HFFc6 (cell line): ENCODE measurements at regions not wholly inside any gene's neighbourhood (a gene's known extent, or its start where the extent isn't known, plus 50 kb on each side); places are given as distances from the start of the nearest gene placed in this dataset.

ENCODE experiments used
- DNase-seq: peaks from one replicate; pipeline ENCODE4 v3.0.0-alpha.2; 2018
- H3K27ac Mint-ChIP-seq: 2 replicates; pipeline ENCODE4 v1.8.0; 2020; ENCODE audit warnings: mild to moderate bottlenecking, mixed read lengths
- H3K27me3 Mint-ChIP-seq: 2 replicates; pipeline ENCODE4 v1.8.0; 2021; ENCODE audit warnings: mild to moderate bottlenecking, moderate library complexity, mixed read lengths; ENCODE audit not compliant: insufficient read depth
- H3K36me3 Mint-ChIP-seq: 2 replicates; pipeline ENCODE4 v1.8.0; 2021; ENCODE audit warnings: low read depth, mixed read lengths
- H3K4me1 Mint-ChIP-seq: 2 replicates; pipeline ENCODE4 v1.8.0; 2020; ENCODE audit warnings: low read depth, mixed read lengths
- H3K4me3 Mint-ChIP-seq: 2 replicates; pipeline ENCODE4 v1.8.0; 2020; ENCODE audit warnings: mild to moderate bottlenecking, moderate library complexity, mixed read lengths
- H3K9me3 Mint-ChIP-seq: 2 replicates; pipeline ENCODE4 v1.8.0; 2020; ENCODE audit warnings: mild to moderate bottlenecking, mixed read lengths
- TF ChIP-seq, protein P1 (sequence below): fragments of 200-600 bp; sonication (generic); IDR thresholded peaks from 2 replicates; pipeline ENCODE4 v1.5.0; 2021; ENCODE audit warnings: antibody characterized with exemption, mild to moderate bottlenecking

DNA sequence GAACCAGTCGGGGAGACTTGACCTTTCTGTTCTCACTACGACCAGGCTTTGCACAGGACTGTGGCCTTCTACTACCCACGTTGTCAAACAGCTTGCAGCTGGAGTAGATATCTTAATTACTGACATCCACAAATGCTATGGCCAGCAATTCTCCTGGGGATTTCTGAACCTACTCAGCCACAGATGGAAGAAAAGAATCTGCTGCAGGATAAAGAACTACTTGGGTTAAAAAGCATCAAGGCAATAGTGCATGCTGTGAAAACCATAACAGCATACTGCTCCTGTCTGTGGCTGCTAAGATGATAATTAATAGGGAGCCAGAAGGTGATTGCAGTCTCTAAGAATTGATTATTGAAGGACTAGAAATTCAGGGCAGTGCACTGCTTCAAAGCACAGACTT lies 859.2 kb upstream of the SEMA6D start:
- Mint-ChIP-seq H3K9me3 (peaks cover 45% of the 10 kb centered on the region), H3K36me3 (no peaks in the 10 kb centered on the region)
- DNase-seq: no peak

DNA sequence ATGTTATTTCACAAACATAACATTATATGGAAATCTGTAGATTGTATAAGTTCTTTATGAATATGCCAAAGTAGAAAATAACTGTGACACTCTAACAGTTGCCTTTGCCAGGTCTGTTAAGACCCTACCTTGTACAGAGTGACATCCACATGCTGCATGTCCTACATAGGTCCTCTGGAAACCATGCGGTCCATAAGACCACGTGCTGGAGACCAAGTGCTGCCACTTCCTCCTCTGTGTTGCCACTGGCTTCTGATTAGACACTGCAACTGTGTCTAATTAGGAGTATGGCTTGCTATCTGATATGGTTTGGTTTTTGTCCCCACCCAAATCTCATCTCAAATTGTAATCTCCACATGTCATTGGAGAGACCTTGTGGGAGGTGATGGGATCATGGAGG lies 855.5 kb upstream of the SEMA6D start:
- no peak overlapping the region for H3K4me3 Mint-ChIP-seq
- TF ChIP-seq, protein P1, sequence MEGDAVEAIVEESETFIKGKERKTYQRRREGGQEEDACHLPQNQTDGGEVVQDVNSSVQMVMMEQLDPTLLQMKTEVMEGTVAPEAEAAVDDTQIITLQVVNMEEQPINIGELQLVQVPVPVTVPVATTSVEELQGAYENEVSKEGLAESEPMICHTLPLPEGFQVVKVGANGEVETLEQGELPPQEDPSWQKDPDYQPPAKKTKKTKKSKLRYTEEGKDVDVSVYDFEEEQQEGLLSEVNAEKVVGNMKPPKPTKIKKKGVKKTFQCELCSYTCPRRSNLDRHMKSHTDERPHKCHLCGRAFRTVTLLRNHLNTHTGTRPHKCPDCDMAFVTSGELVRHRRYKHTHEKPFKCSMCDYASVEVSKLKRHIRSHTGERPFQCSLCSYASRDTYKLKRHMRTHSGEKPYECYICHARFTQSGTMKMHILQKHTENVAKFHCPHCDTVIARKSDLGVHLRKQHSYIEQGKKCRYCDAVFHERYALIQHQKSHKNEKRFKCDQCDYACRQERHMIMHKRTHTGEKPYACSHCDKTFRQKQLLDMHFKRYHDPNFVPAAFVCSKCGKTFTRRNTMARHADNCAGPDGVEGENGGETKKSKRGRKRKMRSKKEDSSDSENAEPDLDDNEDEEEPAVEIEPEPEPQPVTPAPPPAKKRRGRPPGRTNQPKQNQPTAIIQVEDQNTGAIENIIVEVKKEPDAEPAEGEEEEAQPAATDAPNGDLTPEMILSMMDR: no peak
- H3K4me1 Mint-ChIP-seq: no peaks in the 10 kb centered on the region
- H3K36me3 Mint-ChIP-seq: peaks cover 4% of the 10 kb centered on the region
- DNase-seq: no peak
- H3K27me3 Mint-ChIP-seq: no peaks in the 10 kb centered on the region
- H3K27ac Mint-ChIP-seq: no peak overlapping the region
- peaks cover 50% of the 10 kb centered on the region for H3K9me3 Mint-ChIP-seq

More for the DNA sequence above, 859.2 kb upstream of the SEMA6D start:
- Mint-ChIP-seq H3K27ac (no peak overlapping the region), H3K4me1 (no peaks in the 10 kb centered on the region), H3K27me3 (no peaks in the 10 kb centered on the region; the same call in 1 of the 2 replicates), H3K4me3 (no peak overlapping the region)
- TF ChIP-seq, protein P1: no peak

DNA sequence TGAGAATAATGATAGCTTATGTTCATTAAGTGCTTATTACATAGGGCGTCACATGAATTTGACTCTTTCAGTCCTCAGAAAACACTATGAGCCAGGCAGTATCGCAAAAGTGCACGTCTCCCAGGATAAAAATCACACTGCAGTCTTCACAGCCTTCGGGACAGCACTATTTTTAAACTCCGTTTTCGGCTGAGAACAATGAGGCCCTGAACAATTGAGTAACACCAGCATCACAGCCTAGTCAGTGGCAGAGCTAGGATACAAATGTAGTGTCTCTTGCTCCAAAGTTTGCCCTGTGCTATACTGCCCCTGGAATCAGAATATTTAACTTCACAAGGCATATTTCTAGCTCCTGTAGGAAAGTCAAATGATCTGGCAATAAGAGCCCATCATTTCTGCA lies 852.1 kb upstream of the SEMA6D start:
- no peak overlapping the region for H3K4me3 Mint-ChIP-seq
- TF ChIP-seq, protein P1: no peak
- peaks cover 4% of the 10 kb centered on the region for H3K36me3 Mint-ChIP-seq
- no peaks in the 10 kb centered on the region for H3K4me1 Mint-ChIP-seq
- DNase-seq: no peak
- H3K27me3 Mint-ChIP-seq: no peaks in the 10 kb centered on the region; the same call in 1 of the 2 replicates
- peaks cover 50% of the 10 kb centered on the region for H3K9me3 Mint-ChIP-seq
- no peak overlapping the region for H3K27ac Mint-ChIP-seq

DNA sequence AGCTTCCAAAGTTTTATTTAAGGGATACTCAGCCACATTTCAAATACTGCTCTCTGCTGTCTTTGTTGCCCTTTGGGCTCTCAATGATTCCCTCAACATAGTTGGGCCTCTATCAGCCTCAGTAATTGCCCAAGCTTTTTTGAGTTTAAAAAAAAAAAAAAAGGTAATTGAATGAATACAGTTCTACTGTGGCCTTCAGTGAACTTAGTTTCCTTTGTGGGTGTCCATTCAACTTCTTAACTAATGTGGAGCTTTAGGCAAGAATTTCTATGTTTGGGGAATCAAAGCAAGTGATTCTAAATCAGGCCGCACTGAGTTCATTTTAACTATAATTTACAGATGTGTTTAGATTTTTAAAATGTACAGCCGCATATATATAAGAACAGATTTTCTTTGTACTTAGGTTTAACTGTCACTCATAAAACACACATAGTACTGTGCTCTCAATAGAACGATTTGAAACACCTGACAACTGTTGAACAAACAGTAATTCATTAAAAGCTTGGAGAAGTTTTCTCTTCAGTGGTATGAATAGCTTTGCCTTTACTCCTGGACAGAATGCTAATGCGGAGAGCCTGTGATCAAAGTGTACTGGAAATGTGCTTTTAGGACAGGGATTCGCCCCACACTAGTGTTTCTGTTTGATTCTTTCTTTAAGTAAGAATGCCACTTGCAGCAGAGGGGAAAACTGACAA lies 844.9 kb upstream of the SEMA6D start:
- Mint-ChIP-seq H3K36me3 (no peaks in the 10 kb centered on the region), H3K9me3 (peaks cover 40% of the 10 kb centered on the region), H3K4me3 (no peak overlapping the region), H3K4me1 (no peaks in the 10 kb centered on the region), H3K27me3 (no peaks in the 10 kb centered on the region; the same call in 1 of the 2 replicates), H3K27ac (no peak overlapping the region)
- TF ChIP-seq, protein P1: no peak
- DNase-seq: no peak

DNA sequence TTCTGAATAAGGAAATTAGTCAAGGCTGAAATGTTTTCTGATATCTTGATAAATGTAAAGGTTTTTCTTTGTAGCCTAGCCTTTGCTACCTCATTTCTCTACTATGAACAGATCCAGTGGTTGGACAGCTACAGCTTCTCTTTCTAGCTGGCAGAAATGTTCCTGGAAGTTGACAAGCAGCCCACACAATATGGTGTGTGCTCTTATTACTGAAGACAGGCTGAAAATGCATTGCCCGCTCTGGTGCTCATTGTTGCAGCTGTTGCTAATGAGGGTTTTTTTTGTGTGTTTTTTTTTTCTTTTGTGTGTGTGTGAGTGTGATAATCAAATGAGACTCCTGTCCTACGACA lies 844.3 kb upstream of the SEMA6D start:
- TF ChIP-seq, protein P1: no peak
- H3K9me3 Mint-ChIP-seq: peaks cover 44% of the 10 kb centered on the region
- H3K27me3 Mint-ChIP-seq: no peaks in the 10 kb centered on the region; the same call in 1 of the 2 replicates
- H3K4me1 Mint-ChIP-seq: no peaks in the 10 kb centered on the region
- no peak overlapping the region for H3K4me3 Mint-ChIP-seq
- H3K36me3 Mint-ChIP-seq: no peaks in the 10 kb centered on the region
- DNase-seq: no peak
- H3K27ac Mint-ChIP-seq: no peak overlapping the region
